ENCODE measurements at regions not wholly inside any gene's neighbourhood (a gene's known extent, or its start where the extent isn't known, plus 50 kb on each side); places are given as distances from the start of the nearest gene placed in this dataset.

GRCh38 chr12:100688451-100688864, 106.1 kb upstream of the ANO4 start:
- intact Hi-C loops (cut with micrococcal nuclease; ENCODE audit: unreplicated experiment) (no loop called here), in situ Hi-C loops (cut with HindIII; ENCODE audit: low pct_unique_long_range_greater_than_20kb, low sequenced_read_pairs) (no loop called here)
- Histone ChIP-seq H3K27me3 (ENCODE audit: control insufficient read depth, insufficient read depth, low read length) (peaks cover 2% of the 10 kb centered on the region; the same call in 1 of the 2 replicates), H3K27ac (ENCODE audit: low read length) (no peak overlapping the region), H3K4me1 (ENCODE audit: control insufficient read depth, insufficient read depth, low read length) (no peaks in the 10 kb centered on the region), H3K9me3 (ENCODE audit: control insufficient read depth, insufficient read depth, low read depth, low read length) (no peaks in the 10 kb centered on the region), H3K4me3 (ENCODE audit: low read depth in 2 of 2, low read length in 2 of 2) (no peak overlapping the region), H3K36me3 (ENCODE audit: control insufficient read depth, insufficient read depth, low read length) (no peaks in the 10 kb centered on the region)
- DNase-seq (ENCODE audit: low read depth, low spot score) (no peak), ATAC-seq (no peak)
- no TSS peak for BruUV-seq (replicated peaks)
- TF ChIP-seq, protein P1, sequence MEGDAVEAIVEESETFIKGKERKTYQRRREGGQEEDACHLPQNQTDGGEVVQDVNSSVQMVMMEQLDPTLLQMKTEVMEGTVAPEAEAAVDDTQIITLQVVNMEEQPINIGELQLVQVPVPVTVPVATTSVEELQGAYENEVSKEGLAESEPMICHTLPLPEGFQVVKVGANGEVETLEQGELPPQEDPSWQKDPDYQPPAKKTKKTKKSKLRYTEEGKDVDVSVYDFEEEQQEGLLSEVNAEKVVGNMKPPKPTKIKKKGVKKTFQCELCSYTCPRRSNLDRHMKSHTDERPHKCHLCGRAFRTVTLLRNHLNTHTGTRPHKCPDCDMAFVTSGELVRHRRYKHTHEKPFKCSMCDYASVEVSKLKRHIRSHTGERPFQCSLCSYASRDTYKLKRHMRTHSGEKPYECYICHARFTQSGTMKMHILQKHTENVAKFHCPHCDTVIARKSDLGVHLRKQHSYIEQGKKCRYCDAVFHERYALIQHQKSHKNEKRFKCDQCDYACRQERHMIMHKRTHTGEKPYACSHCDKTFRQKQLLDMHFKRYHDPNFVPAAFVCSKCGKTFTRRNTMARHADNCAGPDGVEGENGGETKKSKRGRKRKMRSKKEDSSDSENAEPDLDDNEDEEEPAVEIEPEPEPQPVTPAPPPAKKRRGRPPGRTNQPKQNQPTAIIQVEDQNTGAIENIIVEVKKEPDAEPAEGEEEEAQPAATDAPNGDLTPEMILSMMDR (IDR thresholded peaks at IDR 0.05): no peak
- TF ChIP-seq TCF7L2 (IDR thresholded peaks at IDR 0.05; ENCODE audit: low read depth, low read length): no peak
- no peak for TF ChIP-seq REST (IDR thresholded peaks at IDR 0.05; ENCODE audit: insufficient read depth in 1 of 2, low read depth in 2 of 2, low read length in 1 of 2)
- TF ChIP-seq POLR2AphosphoS5 (IDR thresholded peaks at IDR 0.05; ENCODE audit: low read depth, low read length): no peak
- ChIA-PET CTCF (interaction anchor here (1.5 kb wide), 1 partner anchor 17 kb away, joined by 3 read pairs; no protein-coding TSS in a partner anchor), POLR2A (no interaction called here)

DNA sequence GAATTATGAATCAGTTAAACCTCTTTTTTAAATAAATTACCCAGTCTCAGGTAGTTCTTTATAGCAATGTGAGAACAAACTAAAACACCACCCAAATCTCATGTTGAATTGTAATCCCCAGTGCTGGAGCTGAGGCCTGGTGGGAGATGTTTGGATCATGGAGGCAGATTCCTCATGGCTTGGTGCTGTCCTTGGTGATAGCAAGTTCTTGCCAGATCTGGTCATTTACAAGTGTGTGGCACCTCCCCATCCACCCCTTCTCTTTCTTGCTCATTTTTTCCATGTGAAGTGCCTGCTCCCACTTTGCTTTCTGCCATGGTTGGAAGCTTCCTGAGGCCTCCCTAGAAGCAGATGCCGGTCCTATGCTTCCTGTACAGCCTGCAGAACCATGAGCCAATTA, 102.1 kb upstream of the ANO4 start:
- Histone ChIP-seq H3K36me3 (ENCODE audit: control insufficient read depth, insufficient read depth, low read length) (no peaks in the 10 kb centered on the region), H3K27me3 (ENCODE audit: control insufficient read depth, insufficient read depth, low read length) (no peaks in the 10 kb centered on the region; the same call in 1 of the 2 replicates), H3K4me3 (ENCODE audit: low read depth in 2 of 2, low read length in 2 of 2) (no peak overlapping the region), H3K27ac (ENCODE audit: low read length) (no peak overlapping the region), H3K9me3 (ENCODE audit: control insufficient read depth, insufficient read depth, low read depth, low read length) (no peaks in the 10 kb centered on the region), H3K4me1 (ENCODE audit: control insufficient read depth, insufficient read depth, low read length) (no peaks in the 10 kb centered on the region)
- ChIA-PET CTCF (no interaction called here), POLR2A (no interaction called here)
- in situ Hi-C loops (cut with HindIII; ENCODE audit: low pct_unique_long_range_greater_than_20kb, low sequenced_read_pairs): no loop called here
- BruUV-seq (replicated peaks): no TSS peak
- TF ChIP-seq, protein P1 (IDR thresholded peaks at IDR 0.05): no peak
- no peak for TF ChIP-seq REST (IDR thresholded peaks at IDR 0.05; ENCODE audit: insufficient read depth in 1 of 2, low read depth in 2 of 2, low read length in 1 of 2)
- TF ChIP-seq SIN3A (IDR thresholded peaks at IDR 0.05; ENCODE audit: borderline replicate concordance, insufficient read depth, low read depth, low read length): no peak
- TF ChIP-seq TCF7L2 (IDR thresholded peaks at IDR 0.05; ENCODE audit: low read depth, low read length): no peak
- no peak for TF ChIP-seq POLR2AphosphoS5 (IDR thresholded peaks at IDR 0.05; ENCODE audit: low read depth, low read length)
- DNase-seq (ENCODE audit: low read depth, low spot score) (no peak), ATAC-seq (no peak)
- intact Hi-C loops (cut with micrococcal nuclease; ENCODE audit: unreplicated experiment): no loop called here
